ENCODE measurements at regions not wholly inside any gene's neighbourhood (a gene's known extent, or its start where the extent isn't known, plus 50 kb on each side); places are given as distances from the start of the nearest gene placed in this dataset.

DNA sequence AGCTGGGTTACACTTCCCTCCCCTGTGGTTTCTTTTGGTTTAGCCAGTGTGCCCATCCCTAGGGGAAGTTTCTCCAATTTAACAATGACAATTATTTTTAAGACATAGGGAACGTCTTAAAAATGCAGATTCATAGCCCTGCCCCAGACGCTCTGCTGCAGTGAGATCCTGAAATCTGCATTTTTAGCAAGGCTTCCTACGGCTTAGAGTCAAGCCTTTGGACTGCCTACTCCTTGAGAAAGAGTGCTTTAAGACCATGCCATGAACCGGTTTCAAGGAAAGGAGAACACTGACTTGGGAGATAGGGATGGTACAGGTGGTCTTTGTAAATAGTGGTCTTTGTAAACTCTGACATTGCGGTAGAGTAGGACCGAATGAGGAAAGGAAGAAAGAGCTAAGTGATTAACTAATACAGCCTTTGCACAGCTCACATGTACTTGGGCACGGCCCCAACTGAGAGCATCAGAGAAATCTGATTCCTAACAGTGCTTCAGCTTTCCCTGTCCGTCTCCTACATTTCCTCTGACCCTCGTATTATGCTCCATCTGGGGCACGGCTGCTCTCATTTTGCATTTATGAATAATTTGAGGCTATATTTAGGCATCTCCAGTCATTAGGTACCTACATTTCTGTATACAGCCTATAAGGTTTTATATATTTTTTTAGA is 217.6 kb upstream of the TANK start:
- TF ChIP-seq POLR2A (IDR thresholded peaks at IDR 0.05): no peak
- TF ChIP-seq, protein P1, sequence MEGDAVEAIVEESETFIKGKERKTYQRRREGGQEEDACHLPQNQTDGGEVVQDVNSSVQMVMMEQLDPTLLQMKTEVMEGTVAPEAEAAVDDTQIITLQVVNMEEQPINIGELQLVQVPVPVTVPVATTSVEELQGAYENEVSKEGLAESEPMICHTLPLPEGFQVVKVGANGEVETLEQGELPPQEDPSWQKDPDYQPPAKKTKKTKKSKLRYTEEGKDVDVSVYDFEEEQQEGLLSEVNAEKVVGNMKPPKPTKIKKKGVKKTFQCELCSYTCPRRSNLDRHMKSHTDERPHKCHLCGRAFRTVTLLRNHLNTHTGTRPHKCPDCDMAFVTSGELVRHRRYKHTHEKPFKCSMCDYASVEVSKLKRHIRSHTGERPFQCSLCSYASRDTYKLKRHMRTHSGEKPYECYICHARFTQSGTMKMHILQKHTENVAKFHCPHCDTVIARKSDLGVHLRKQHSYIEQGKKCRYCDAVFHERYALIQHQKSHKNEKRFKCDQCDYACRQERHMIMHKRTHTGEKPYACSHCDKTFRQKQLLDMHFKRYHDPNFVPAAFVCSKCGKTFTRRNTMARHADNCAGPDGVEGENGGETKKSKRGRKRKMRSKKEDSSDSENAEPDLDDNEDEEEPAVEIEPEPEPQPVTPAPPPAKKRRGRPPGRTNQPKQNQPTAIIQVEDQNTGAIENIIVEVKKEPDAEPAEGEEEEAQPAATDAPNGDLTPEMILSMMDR (IDR thresholded peaks at IDR 0.05): no peak

Data from esophagus squamous epithelium (tissue), 4 donors.